GM19025 (cell line): ENCODE measurements at regions not wholly inside any gene's neighbourhood (a gene's known extent, or its start where the extent isn't known, plus 50 kb on each side); places are given as distances from the start of the nearest gene placed in this dataset.
"Not testable (repeated sequence)": the region's sequence is repeated elsewhere in the genome, so short reads cannot be mapped to it uniquely, and the experiment has no call there.

Experiments used
- ATAC-seq: cut with Tn5 transposase; IDR thresholded peaks from one replicate; pipeline ENCODE4 v1.9.1; 2021; ENCODE audit warnings: mild to moderate bottlenecking, low read depth, moderate library complexity; ENCODE audit not compliant: unreplicated experiment

GRCh38 chr1:78291418-78291817 lies 199.4 kb upstream of the PTGFR start:
- ATAC-seq = no peak

GRCh38 chr1:78291872-78292271 lies 198.9 kb upstream of the PTGFR start:
- no peak for ATAC-seq

- ATAC-seq = no peak
Measured at GRCh38 chr1:78292361-78292760, 198.4 kb upstream of the PTGFR start.

- no peak for ATAC-seq
Measured at GRCh38 chr1:78297836-78298235, 192.9 kb upstream of the PTGFR start.

GRCh38 chr1:78298349-78298748 lies 192.4 kb upstream of the PTGFR start:
- no peak for ATAC-seq

- no peak for ATAC-seq
Measured at GRCh38 chr1:78301141-78301540, 189.6 kb upstream of the PTGFR start.

GRCh38 chr1:78303620-78304019 lies 187.2 kb upstream of the PTGFR start:
- no peak for ATAC-seq

GRCh38 chr1:78304341-78304740 lies 186.4 kb upstream of the PTGFR start:
- ATAC-seq = no peak

GRCh38 chr1:78304761-78305160 lies 186.0 kb upstream of the PTGFR start:
- no peak for ATAC-seq

GRCh38 chr1:78310261-78310660 lies 180.5 kb upstream of the PTGFR start:
- not testable (repeated sequence) for ATAC-seq

GRCh38 chr1:78318011-78318410 lies 172.8 kb upstream of the PTGFR start:
- ATAC-seq = no peak

- no peak for ATAC-seq
Measured at GRCh38 chr1:78319603-78320002, 171.2 kb upstream of the PTGFR start.

GRCh38 chr1:78322928-78323680 lies 167.7 kb upstream of the PTGFR start:
- ATAC-seq = no peak

- ATAC-seq = no peak
Measured at GRCh38 chr1:78325293-78325692, 165.5 kb upstream of the PTGFR start.

- no peak for ATAC-seq
Measured at GRCh38 chr1:78329475-78329874, 161.3 kb upstream of the PTGFR start.

- no peak for ATAC-seq
Measured at GRCh38 chr1:78331799-78332198, 159.0 kb upstream of the PTGFR start.

- peak; percentile 78 for ATAC-seq
Measured at GRCh38 chr1:78333502-78333901, 157.3 kb upstream of the PTGFR start.

GRCh38 chr1:78334114-78334513 lies 156.7 kb upstream of the PTGFR start:
- ATAC-seq = no peak

GRCh38 chr1:78334952-78335351 lies 155.8 kb upstream of the PTGFR start:
- ATAC-seq = no peak

- ATAC-seq = not testable (repeated sequence)
Measured at GRCh38 chr1:78336751-78337150, 154.0 kb upstream of the PTGFR start.

GRCh38 chr1:78339490-78339889 lies 151.3 kb upstream of the PTGFR start:
- ATAC-seq = no peak

GRCh38 chr1:78340006-78340405 lies 150.8 kb upstream of the PTGFR start:
- no peak for ATAC-seq
